CD14-positive monocyte (primary cell): ENCODE measurements at regions not wholly inside any gene's neighbourhood (a gene's known extent, or its start where the extent isn't known, plus 50 kb on each side); places are given as distances from the start of the nearest gene placed in this dataset.

Experiments used
- DNase-seq, 3 donors: peaks; one replicate each; pipeline ENCODE4 v3.0.0-alpha.2; 2011 to 2022
- H2AFZ ChIP-seq: 2 replicates; pipeline ENCODE4 v1.6.0; 2012; ENCODE audit warnings: mild to moderate bottlenecking, low read depth, low read length, inconsistent platforms; ENCODE audit not compliant: insufficient read depth, poor library complexity, severe bottlenecking
- H3K27ac ChIP-seq, 2 donors: 1 replicate in 1 of 2; 2 replicates in 1 of 2; pipeline ENCODE4 v1.5.1; 2012 to 2013; ENCODE audit warnings: low read length in 2 of 2, control low read depth in 1 of 2, inconsistent platforms in 1 of 2, low read depth in 1 of 2, mild to moderate bottlenecking in 1 of 2
- H3K27me3 ChIP-seq, 2 donors: one replicate each; pipeline versions ENCODE4 v1.6.0 to v1.6.1; 2011 to 2013; ENCODE audit warnings: low read length in 2 of 2; ENCODE audit not compliant: control insufficient read depth in 2 of 2, insufficient read depth in 2 of 2
- H3K36me3 ChIP-seq, 2 donors: replicated peaks in 1 of 2; 1 replicate in 1 of 2; 2 replicates in 1 of 2; pipeline versions ENCODE4 v1.5.1 to v1.6.1; 2012 to 2013; ENCODE audit warnings: low read length in 2 of 2, control low read depth in 1 of 2, inconsistent platforms in 1 of 2, mild to moderate bottlenecking in 1 of 2; ENCODE audit not compliant: insufficient read depth in 2 of 2, control insufficient read depth in 1 of 2
- H3K4me1 ChIP-seq, 2 donors: 1 replicate in 1 of 2; 2 replicates in 1 of 2; pipeline versions ENCODE4 v1.5.1 to v1.6.1; 2012 to 2013; ENCODE audit warnings: low read length in 2 of 2, control low read depth in 1 of 2, inconsistent platforms in 1 of 2, mild to moderate bottlenecking in 1 of 2, moderate library complexity in 1 of 2; ENCODE audit not compliant: insufficient read depth in 2 of 2, control insufficient read depth in 1 of 2
- H3K4me2 ChIP-seq: replicated peaks from 2 replicates; pipeline ENCODE3; 2012; ENCODE audit warnings: low read length, moderate library complexity, mild to moderate bottlenecking; ENCODE audit not compliant: poor library complexity, severe bottlenecking; ENCODE audit errors: extremely low read depth
- H3K4me3 ChIP-seq, 3 experiments: fragments of 200-600 bp in 1 of 3; sonication (generic) in 1 of 3; replicated peaks in 1 of 3; 1 replicate in 2 of 3; 2 replicates in 1 of 3; pipeline ENCODE4 v1.5.1; 2011 to 2013; ENCODE audit warnings: low read length in 3 of 3, mild to moderate bottlenecking in 3 of 3, control low read depth in 2 of 3, low read depth in 2 of 3, inconsistent platforms in 1 of 3, moderate library complexity in 1 of 3
- H3K79me2 ChIP-seq: 2 replicates; pipeline ENCODE4 v1.6.0; 2012; ENCODE audit warnings: mild to moderate bottlenecking, control low read depth, inconsistent platforms, low read length, moderate library complexity; ENCODE audit not compliant: insufficient read depth
- H3K9ac ChIP-seq: 2 replicates; pipeline ENCODE4 v1.6.0; 2017; ENCODE audit warnings: low read length, mild to moderate bottlenecking; ENCODE audit not compliant: insufficient read depth, poor library complexity, severe bottlenecking
- H3K9me3 ChIP-seq, 2 donors: replicated peaks in 1 of 2; 1 replicate in 1 of 2; 2 replicates in 1 of 2; pipeline versions ENCODE4 v1.5.1 to v1.6.1; 2012 to 2013; ENCODE audit warnings: low read length in 2 of 2, control low read depth in 1 of 2; ENCODE audit not compliant: control insufficient read depth in 1 of 2, insufficient read depth in 1 of 2
- H4K20me1 ChIP-seq: 2 replicates; pipeline ENCODE4 v1.6.0; 2012; ENCODE audit warnings: mild to moderate bottlenecking, low read length, control low read depth, moderate library complexity; ENCODE audit not compliant: insufficient read depth
- H3K27ac Mint-ChIP-seq, 7 donors: one replicate each; pipeline ENCODE4 v1.8.0; 2020; ENCODE audit warnings: mild to moderate bottlenecking in 7 of 7, mixed read lengths in 7 of 7, moderate library complexity in 6 of 7, inconsistent platforms in 2 of 7
- H3K27me3 Mint-ChIP-seq, 3 donors: one replicate each; pipeline ENCODE4 v1.8.0; 2021 to 2022; ENCODE audit warnings: low read depth in 3 of 3, mild to moderate bottlenecking in 3 of 3, mixed read lengths in 3 of 3, moderate library complexity in 3 of 3, inconsistent platforms in 1 of 3
- H3K36me3 Mint-ChIP-seq, 2 donors: one replicate each; pipeline ENCODE4 v1.8.0; 2020; ENCODE audit warnings: mixed read lengths in 2 of 2, inconsistent platforms in 1 of 2, mild to moderate bottlenecking in 1 of 2
- H3K4me1 Mint-ChIP-seq: one replicate; pipeline ENCODE4 v1.8.0; 2020; ENCODE audit warnings: mild to moderate bottlenecking, mixed read lengths
- H3K4me3 Mint-ChIP-seq, 2 donors: one replicate each; pipeline ENCODE4 v1.8.0; 2020; ENCODE audit warnings: mild to moderate bottlenecking in 2 of 2, mixed read lengths in 2 of 2, moderate library complexity in 1 of 2
- H3K9me3 Mint-ChIP-seq, 7 donors: one replicate each; pipeline ENCODE4 v1.8.0; 2020 to 2022; ENCODE audit warnings: mixed read lengths in 7 of 7, mild to moderate bottlenecking in 6 of 7, moderate library complexity in 6 of 7, inconsistent platforms in 2 of 7
- CTCF ChIP-seq: fragments of 200-600 bp; IDR thresholded peaks from one replicate; pipeline ENCODE4 v1.8.0; 2022; ENCODE audit warnings: antibody characterized with exemption, mild to moderate bottlenecking
- WGBS: methylation state at CpG from one replicate; pipeline ENCODE4 v1.1.5; 2013; ENCODE audit warnings: missing lambda C conversion rate; ENCODE audit not compliant: insufficient coverage; 5-methylcytosine and 5-hydroxymethylcytosine counted together
- intact Hi-C, 2 donors: fragments of 100-400 bp; cut with micrococcal nuclease; formaldehyde crosslinking; loops; one replicate each; pipeline versions ENCODE4 v1.15.0 to v1.15.1; 2023

- no peak overlapping the region for H3K27ac ChIP-seq
- no peaks in the 10 kb centered on the region for H3K36me3 Mint-ChIP-seq
- WGBS: 100% methylated on average over 1 of the region's 3 CpGs
- H4K20me1 ChIP-seq: no peaks in the 10 kb centered on the region
- no peak overlapping the region for H3K27ac Mint-ChIP-seq
- H2AFZ ChIP-seq: no peak overlapping the region
- no peaks in the 10 kb centered on the region for H3K79me2 ChIP-seq
- peaks cover 0 to 4% (median 0%) of the 10 kb centered on the region in 7 donors for H3K9me3 Mint-ChIP-seq
- H3K36me3 ChIP-seq: no peaks in the 10 kb centered on the region
- no peaks in the 10 kb centered on the region for H3K4me1 ChIP-seq
- peaks cover 0 to 2% (median 0%) of the 10 kb centered on the region in 3 donors for H3K27me3 Mint-ChIP-seq
- intact Hi-C loops: no loop called here
- no peak overlapping the region for H3K4me2 ChIP-seq
- peaks cover 0 to 3% of the 10 kb centered on the region in 2 donors for H3K9me3 ChIP-seq
- H3K9ac ChIP-seq: no peak overlapping the region
- H3K27me3 ChIP-seq: no peaks in the 10 kb centered on the region
- no peak overlapping the region for H3K4me3 Mint-ChIP-seq
- TF ChIP-seq CTCF: no peak
- no peak for DNase-seq
- H3K4me3 ChIP-seq: no peak overlapping the region
- peaks cover 3% of the 10 kb centered on the region for H3K4me1 Mint-ChIP-seq
These were observed 246.5 kb upstream of the PEX5L start for GRCh38 chr3:180283251-180283650.

- intact Hi-C loops: no loop called here
- no peak overlapping the region for H3K27ac ChIP-seq
- 86% methylated on average over 1 of the region's 2 CpGs for WGBS
- no peaks in the 10 kb centered on the region for H3K36me3 Mint-ChIP-seq
- H3K9me3 ChIP-seq: peaks cover 0 to 3% of the 10 kb centered on the region in 2 donors
- H2AFZ ChIP-seq: no peak overlapping the region
- H3K4me1 Mint-ChIP-seq: no peaks in the 10 kb centered on the region
- no peak overlapping the region for H3K4me3 ChIP-seq
- H3K9me3 Mint-ChIP-seq: peaks cover 0 to 4% (median 1%) of the 10 kb centered on the region in 7 donors
- H3K36me3 ChIP-seq: no peaks in the 10 kb centered on the region
- H3K4me1 ChIP-seq: no peaks in the 10 kb centered on the region
- no peak for DNase-seq
- TF ChIP-seq CTCF: no peak
- H4K20me1 ChIP-seq: no peaks in the 10 kb centered on the region
- H3K27me3 Mint-ChIP-seq: peaks cover 0 to 2% (median 0%) of the 10 kb centered on the region in 3 donors
- no peaks in the 10 kb centered on the region for H3K79me2 ChIP-seq
- H3K4me2 ChIP-seq: no peak overlapping the region
- H3K27ac Mint-ChIP-seq: no peak overlapping the region
- H3K27me3 ChIP-seq: no peaks in the 10 kb centered on the region
- no peak overlapping the region for H3K4me3 Mint-ChIP-seq
- no peak overlapping the region for H3K9ac ChIP-seq
These were observed 247.8 kb upstream of the PEX5L start for GRCh38 chr3:180284331-180285110.
